ENCODE measurements at regions not wholly inside any gene's neighbourhood (a gene's known extent, or its start where the extent isn't known, plus 50 kb on each side); places are given as distances from the start of the nearest gene placed in this dataset.

GRCh38 chr14:27243365-27243764 is 645.5 kb upstream of the NOVA1 start:
- no peak overlapping the region for H3K23ac ChIP-seq (ENCODE audit: low read depth, low read length, poor library complexity)
- no peaks in the 10 kb centered on the region for H3K4me1 ChIP-seq (ENCODE audit: control insufficient read depth in 2 of 2, insufficient read depth in 1 of 2, low read depth in 1 of 2, low read length in 2 of 2)
- no peak overlapping the region for H4K91ac ChIP-seq (ENCODE audit: low read depth, low read length, poor library complexity)
- H3K36me3 ChIP-seq (replicated peaks in 1 of 2; ENCODE audit: control insufficient read depth in 2 of 2, insufficient read depth in 2 of 2, low read length in 2 of 2): no peaks in the 10 kb centered on the region
- no peak overlapping the region for H2BK15ac ChIP-seq (ENCODE audit: low read length)
- no peaks in the 10 kb centered on the region for H3K9me3 ChIP-seq (replicated peaks in 1 of 2; ENCODE audit: control insufficient read depth in 2 of 2, insufficient read depth in 1 of 2, low read depth in 1 of 2, low read length in 2 of 2)
- WGBS, 2 donors (ENCODE audit: extremely low coverage in 2 of 2, insufficient read length in 2 of 2, insufficient replicate concordance in 1 of 2): no CpG with 5 or more reads among the region's 2 CpGs
- no peak overlapping the region for H3K14ac ChIP-seq (ENCODE audit: low read length)
- H2BK5ac ChIP-seq (ENCODE audit: low read length): no peak overlapping the region
- no peaks in the 10 kb centered on the region for H3K79me1 ChIP-seq (ENCODE audit: low read depth, low read length)
- no peak overlapping the region for H3K9ac ChIP-seq (ENCODE audit: low read depth, low read length, poor library complexity)
- no peak overlapping the region for H2BK120ac ChIP-seq (ENCODE audit: low read depth, low read length)
- no peak overlapping the region for H3K18ac ChIP-seq (ENCODE audit: low read length)
- H3K4me3 ChIP-seq (ENCODE audit: low read length in 2 of 2): no peak overlapping the region
- no peak for DNase-seq (ENCODE audit: low spot score)
- H3K27ac ChIP-seq (replicated peaks; ENCODE audit: low read length): no peak overlapping the region
- no peak overlapping the region for H2BK12ac ChIP-seq (ENCODE audit: low read length)
- no peaks in the 10 kb centered on the region for H3K27me3 ChIP-seq (ENCODE audit: control insufficient read depth in 3 of 3, insufficient read depth in 3 of 3, low read depth in 1 of 3, low read length in 3 of 3)
- no peak overlapping the region for H2AFZ ChIP-seq (ENCODE audit: low read length)
- no peak overlapping the region for H4K8ac ChIP-seq (ENCODE audit: low read depth, low read length)
- no peak overlapping the region for H3K4ac ChIP-seq (ENCODE audit: low read length)
- H3K4me2 ChIP-seq (ENCODE audit: insufficient read depth, low read length, poor library complexity, severe bottlenecking): no peak overlapping the region
- H2AK5ac ChIP-seq (ENCODE audit: low read depth, low read length): no peak overlapping the region

GRCh38 chr14:27245947-27246346 is 648.1 kb upstream of the NOVA1 start:
- H2BK12ac ChIP-seq (ENCODE audit: low read length): no peak overlapping the region
- H3K27me3 ChIP-seq (ENCODE audit: control insufficient read depth in 3 of 3, insufficient read depth in 3 of 3, low read depth in 1 of 3, low read length in 3 of 3): no peaks in the 10 kb centered on the region
- H3K23ac ChIP-seq (ENCODE audit: low read depth, low read length, poor library complexity): no peak overlapping the region
- H2BK15ac ChIP-seq (ENCODE audit: low read length): no peak overlapping the region
- H3K18ac ChIP-seq (ENCODE audit: low read length): no peak overlapping the region
- no peak overlapping the region for H4K8ac ChIP-seq (ENCODE audit: low read depth, low read length)
- H3K14ac ChIP-seq (ENCODE audit: low read length): no peak overlapping the region
- no peak overlapping the region for H3K9ac ChIP-seq (ENCODE audit: low read depth, low read length, poor library complexity)
- no CpG with 5 or more reads among the region's 6 CpGs for WGBS, 2 donors (ENCODE audit: extremely low coverage in 2 of 2, insufficient read length in 2 of 2, insufficient replicate concordance in 1 of 2)
- no peaks in the 10 kb centered on the region for H3K36me3 ChIP-seq (replicated peaks in 1 of 2; ENCODE audit: control insufficient read depth in 2 of 2, insufficient read depth in 2 of 2, low read length in 2 of 2)
- no peak overlapping the region for H3K4ac ChIP-seq (ENCODE audit: low read length)
- no peak overlapping the region for H3K4me3 ChIP-seq (ENCODE audit: low read length in 2 of 2)
- no peaks in the 10 kb centered on the region for H3K9me3 ChIP-seq (replicated peaks in 1 of 2; ENCODE audit: control insufficient read depth in 2 of 2, insufficient read depth in 1 of 2, low read depth in 1 of 2, low read length in 2 of 2)
- no peak overlapping the region for H4K91ac ChIP-seq (ENCODE audit: low read depth, low read length, poor library complexity)
- H3K79me1 ChIP-seq (ENCODE audit: low read depth, low read length): no peaks in the 10 kb centered on the region
- no peak overlapping the region for H2BK5ac ChIP-seq (ENCODE audit: low read length)
- H3K4me1 ChIP-seq (ENCODE audit: control insufficient read depth in 2 of 2, insufficient read depth in 1 of 2, low read depth in 1 of 2, low read length in 2 of 2): no peaks in the 10 kb centered on the region
- no peak for DNase-seq (ENCODE audit: low spot score)
- no peak overlapping the region for H3K4me2 ChIP-seq (ENCODE audit: insufficient read depth, low read length, poor library complexity, severe bottlenecking)
- H2AFZ ChIP-seq (ENCODE audit: low read length): no peak overlapping the region
- H2BK120ac ChIP-seq (ENCODE audit: low read depth, low read length): no peak overlapping the region
- H3K27ac ChIP-seq (replicated peaks; ENCODE audit: low read length): no peak overlapping the region
- no peak overlapping the region for H2AK5ac ChIP-seq (ENCODE audit: low read depth, low read length)

GRCh38 chr14:27253966-27254365 is 656.1 kb upstream of the NOVA1 start:
- no peak overlapping the region for H3K23ac ChIP-seq (ENCODE audit: low read depth, low read length, poor library complexity)
- H4K8ac ChIP-seq (ENCODE audit: low read depth, low read length): no peak overlapping the region
- no peak overlapping the region for H3K9ac ChIP-seq (ENCODE audit: low read depth, low read length, poor library complexity)
- no peak overlapping the region for H2AK5ac ChIP-seq (ENCODE audit: low read depth, low read length)
- no peak overlapping the region for H3K18ac ChIP-seq (ENCODE audit: low read length)
- no peak overlapping the region for H2AFZ ChIP-seq (ENCODE audit: low read length)
- no peak overlapping the region for H2BK5ac ChIP-seq (ENCODE audit: low read length)
- no peak overlapping the region for H3K4me3 ChIP-seq (ENCODE audit: low read length in 2 of 2)
- no peaks in the 10 kb centered on the region for H3K9me3 ChIP-seq (replicated peaks in 1 of 2; ENCODE audit: control insufficient read depth in 2 of 2, insufficient read depth in 1 of 2, low read depth in 1 of 2, low read length in 2 of 2)
- H3K4me2 ChIP-seq (ENCODE audit: insufficient read depth, low read length, poor library complexity, severe bottlenecking): no peak overlapping the region
- H3K27me3 ChIP-seq (ENCODE audit: control insufficient read depth in 3 of 3, insufficient read depth in 3 of 3, low read depth in 1 of 3, low read length in 3 of 3): no peaks in the 10 kb centered on the region
- no peak overlapping the region for H4K91ac ChIP-seq (ENCODE audit: low read depth, low read length, poor library complexity)
- no peaks in the 10 kb centered on the region for H3K36me3 ChIP-seq (replicated peaks in 1 of 2; ENCODE audit: control insufficient read depth in 2 of 2, insufficient read depth in 2 of 2, low read length in 2 of 2)
- DNase-seq (ENCODE audit: low spot score): no peak
- no peak overlapping the region for H2BK15ac ChIP-seq (ENCODE audit: low read length)
- H2BK12ac ChIP-seq (ENCODE audit: low read length): no peak overlapping the region
- no peak overlapping the region for H2BK120ac ChIP-seq (ENCODE audit: low read depth, low read length)
- H3K4ac ChIP-seq (ENCODE audit: low read length): no peak overlapping the region
- WGBS, 2 donors (ENCODE audit: extremely low coverage in 2 of 2, insufficient read length in 2 of 2, insufficient replicate concordance in 1 of 2): no CpG with 5 or more reads among the region's 4 CpGs
- H3K4me1 ChIP-seq (ENCODE audit: control insufficient read depth in 2 of 2, insufficient read depth in 1 of 2, low read depth in 1 of 2, low read length in 2 of 2): no peaks in the 10 kb centered on the region
- no peak overlapping the region for H3K27ac ChIP-seq (replicated peaks; ENCODE audit: low read length)
- no peak overlapping the region for H3K14ac ChIP-seq (ENCODE audit: low read length)
- no peaks in the 10 kb centered on the region for H3K79me1 ChIP-seq (ENCODE audit: low read depth, low read length)

GRCh38 chr14:27256805-27257204 is 659.0 kb upstream of the NOVA1 start:
- H3K27me3 ChIP-seq (ENCODE audit: control insufficient read depth in 3 of 3, insufficient read depth in 3 of 3, low read depth in 1 of 3, low read length in 3 of 3): no peaks in the 10 kb centered on the region

More at GRCh38 chr14:27256805-27257204, 659.0 kb upstream of the NOVA1 start:
- Histone ChIP-seq H2AK5ac (ENCODE audit: low read depth, low read length) (no peak overlapping the region), H3K4me3 (ENCODE audit: low read length in 2 of 2) (no peak overlapping the region), H3K18ac (ENCODE audit: low read length) (no peak overlapping the region), H4K91ac (ENCODE audit: low read depth, low read length, poor library complexity) (no peak overlapping the region), H2BK12ac (ENCODE audit: low read length) (no peak overlapping the region), H3K4me2 (ENCODE audit: insufficient read depth, low read length, poor library complexity, severe bottlenecking) (no peak overlapping the region), H3K4me1 (ENCODE audit: control insufficient read depth in 2 of 2, insufficient read depth in 1 of 2, low read depth in 1 of 2, low read length in 2 of 2) (no peaks in the 10 kb centered on the region), H2BK5ac (ENCODE audit: low read length) (no peak overlapping the region), H3K27ac (replicated peaks; ENCODE audit: low read length) (no peak overlapping the region), H3K36me3 (replicated peaks in 1 of 2; ENCODE audit: control insufficient read depth in 2 of 2, insufficient read depth in 2 of 2, low read length in 2 of 2) (no peaks in the 10 kb centered on the region), H3K9me3 (replicated peaks in 1 of 2; ENCODE audit: control insufficient read depth in 2 of 2, insufficient read depth in 1 of 2, low read depth in 1 of 2, low read length in 2 of 2) (no peaks in the 10 kb centered on the region), H2BK15ac (ENCODE audit: low read length) (no peak overlapping the region), H3K14ac (ENCODE audit: low read length) (no peak overlapping the region), H2BK120ac (ENCODE audit: low read depth, low read length) (no peak overlapping the region), H2AFZ (ENCODE audit: low read length) (no peak overlapping the region), H3K79me1 (ENCODE audit: low read depth, low read length) (no peaks in the 10 kb centered on the region), H3K9ac (ENCODE audit: low read depth, low read length, poor library complexity) (no peak overlapping the region), H3K4ac (ENCODE audit: low read length) (no peak overlapping the region), H3K23ac (ENCODE audit: low read depth, low read length, poor library complexity) (no peak overlapping the region), H4K8ac (ENCODE audit: low read depth, low read length) (no peak overlapping the region)
- DNase-seq (ENCODE audit: low spot score): no peak
- no CpG with 5 or more reads among the region's 3 CpGs for WGBS, 2 donors (ENCODE audit: extremely low coverage in 2 of 2, insufficient read length in 2 of 2, insufficient replicate concordance in 1 of 2)

Data from neuronal stem cell (in vitro differentiated cells).